NB4 (cell line): ENCODE measurements at regions not wholly inside any gene's neighbourhood (a gene's known extent, or its start where the extent isn't known, plus 50 kb on each side); places are given as distances from the start of the nearest gene placed in this dataset.
A peak's percentile ranks its signal among the peaks of the same experiment; 100 is the strongest.

Source experiments
- DNase-seq: peaks from one replicate; pipeline ENCODE4 v3.0.0; 2010; ENCODE audit warnings: low read depth
- H3K4me3 ChIP-seq: one replicate; pipeline ENCODE4 v1.5.1; 2011; ENCODE audit warnings: mild to moderate bottlenecking, low read depth, low read length, moderate library complexity
- CTCF ChIP-seq: IDR thresholded peaks from one replicate; pipeline ENCODE4 v1.5.1; 2012; ENCODE audit warnings: low read depth, low read length
- MAX ChIP-seq: IDR thresholded peaks from 2 replicates; pipeline ENCODE4 v1.6.1; 2011; ENCODE audit warnings: low read depth, low read length
- MYC ChIP-seq: IDR thresholded peaks from 2 replicates; pipeline ENCODE4 v1.6.1; 2011; ENCODE audit warnings: low read depth, low read length
- POLR2A ChIP-seq: IDR thresholded peaks from 2 replicates; pipeline ENCODE4 v1.6.1; 2011; ENCODE audit warnings: mild to moderate bottlenecking; ENCODE audit not compliant: insufficient read length; ENCODE audit errors: extremely low read depth

DNA sequence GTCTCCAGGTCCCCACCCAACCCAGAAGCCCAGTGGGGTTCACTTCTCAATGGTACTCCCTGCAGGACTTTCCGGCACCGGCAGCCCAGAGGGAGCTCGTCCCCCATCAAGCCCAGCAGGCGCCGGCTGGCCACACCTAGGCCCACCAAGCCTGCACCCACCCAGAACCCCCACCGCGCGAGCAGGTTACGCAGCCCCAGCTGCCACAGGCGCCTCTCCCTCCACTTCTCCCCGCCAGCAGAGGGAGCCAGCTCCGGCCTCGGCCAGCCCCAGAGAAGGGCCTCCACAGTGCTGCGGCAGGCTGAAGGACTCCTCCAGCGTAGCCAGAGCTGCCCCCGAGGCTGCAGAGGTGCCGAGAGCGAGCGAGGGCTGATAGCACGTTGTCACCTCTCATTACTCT is 722.3 kb downstream of the PLA2G4A start:
- peak; percentile 3 for DNase-seq
- TF ChIP-seq CTCF (peak; percentile 9), MAX (no peak)
- no peak overlapping the region for H3K4me3 ChIP-seq

GRCh38 chr1:187563191-187563590 is 734.4 kb downstream of the PLA2G4A start:
- no peak overlapping the region for H3K4me3 ChIP-seq
- no peak for TF ChIP-seq CTCF
- no peak for TF ChIP-seq MYC
- TF ChIP-seq POLR2A: no peak
- no peak for TF ChIP-seq MAX
- no peak for DNase-seq

- no peak for DNase-seq
- TF ChIP-seq MAX: no peak
- TF ChIP-seq POLR2A: no peak
- no peak for TF ChIP-seq MYC
- TF ChIP-seq CTCF: no peak
- no peak overlapping the region for H3K4me3 ChIP-seq
Measured at GRCh38 chr1:187566354-187566753, 737.6 kb downstream of the PLA2G4A start.

GRCh38 chr1:187568067-187568466 is 739.3 kb downstream of the PLA2G4A start:
- no peak for DNase-seq
- TF ChIP-seq MAX (no peak), MYC (no peak), CTCF (no peak), POLR2A (no peak)

GRCh38 chr1:187570166-187570565 is 741.4 kb downstream of the PLA2G4A start:
- H3K4me3 ChIP-seq: no peak overlapping the region
- TF ChIP-seq MAX (no peak), CTCF (no peak)
- no peak for DNase-seq

More at GRCh38 chr1:187568067-187568466, 739.3 kb downstream of the PLA2G4A start:
- H3K4me3 ChIP-seq: no peak overlapping the region

GRCh38 chr1:187577610-187578009 is 748.9 kb downstream of the PLA2G4A start:
- DNase-seq: no peak
- TF ChIP-seq MYC: no peak
- TF ChIP-seq CTCF: no peak
- TF ChIP-seq MAX: no peak
- no peak for TF ChIP-seq POLR2A
- H3K4me3 ChIP-seq: no peak overlapping the region
